ENCODE measurements at regions not wholly inside any gene's neighbourhood (a gene's known extent, or its start where the extent isn't known, plus 50 kb on each side); places are given as distances from the start of the nearest gene placed in this dataset.

DNA sequence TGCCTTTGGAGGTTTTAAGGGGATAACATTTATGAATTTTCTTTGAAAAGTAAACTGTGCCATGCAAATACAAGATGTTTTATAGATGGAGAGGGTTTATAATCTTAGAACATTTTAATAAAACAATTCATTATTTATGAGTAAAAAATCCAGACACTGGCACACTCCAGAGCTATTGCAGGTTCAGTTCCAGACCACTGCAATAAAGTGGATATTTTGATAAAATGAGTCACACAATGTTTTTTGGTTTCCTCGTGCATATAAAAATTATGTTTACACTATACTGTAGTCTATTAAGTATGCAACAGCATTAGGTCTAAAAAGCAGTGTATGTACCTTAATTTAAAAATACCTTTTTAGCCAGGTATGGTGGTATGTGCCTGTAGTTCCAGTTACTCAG is 146.2 kb upstream of the ZBED5 start:
- Histone ChIP-seq H3K36me3 (ENCODE audit: insufficient read depth, low read length) (no peaks in the 10 kb centered on the region), H3K4me3 (ENCODE audit: low read length) (no peak overlapping the region), H3K9me3 (ENCODE audit: control insufficient read depth in 1 of 2, insufficient read depth in 1 of 2, low read length in 2 of 2) (no peaks in the 10 kb centered on the region), H3K27ac (ENCODE audit: low read depth in 1 of 2, low read length in 2 of 2) (no peak overlapping the region), H3K27me3 (ENCODE audit: control insufficient read depth in 1 of 2, insufficient read depth in 2 of 2, low read length in 2 of 2) (peaks cover 5 to 20% of the 10 kb centered on the region in 2 experiments), H3K4me1 (ENCODE audit: insufficient read depth, low read length) (no peaks in the 10 kb centered on the region)
- CTCF ChIA-PET, result no interaction called here
- POLR2A ChIA-PET, result no interaction called here
- H3K9me3 Mint-ChIP-seq, result no peaks in the 10 kb centered on the region
- no peaks in the 10 kb centered on the region for H3K4me1 Mint-ChIP-seq (ENCODE audit: low read depth)
- peaks cover 37% of the 10 kb centered on the region for H3K27me3 Mint-ChIP-seq
- TF ChIP-seq, protein P1, sequence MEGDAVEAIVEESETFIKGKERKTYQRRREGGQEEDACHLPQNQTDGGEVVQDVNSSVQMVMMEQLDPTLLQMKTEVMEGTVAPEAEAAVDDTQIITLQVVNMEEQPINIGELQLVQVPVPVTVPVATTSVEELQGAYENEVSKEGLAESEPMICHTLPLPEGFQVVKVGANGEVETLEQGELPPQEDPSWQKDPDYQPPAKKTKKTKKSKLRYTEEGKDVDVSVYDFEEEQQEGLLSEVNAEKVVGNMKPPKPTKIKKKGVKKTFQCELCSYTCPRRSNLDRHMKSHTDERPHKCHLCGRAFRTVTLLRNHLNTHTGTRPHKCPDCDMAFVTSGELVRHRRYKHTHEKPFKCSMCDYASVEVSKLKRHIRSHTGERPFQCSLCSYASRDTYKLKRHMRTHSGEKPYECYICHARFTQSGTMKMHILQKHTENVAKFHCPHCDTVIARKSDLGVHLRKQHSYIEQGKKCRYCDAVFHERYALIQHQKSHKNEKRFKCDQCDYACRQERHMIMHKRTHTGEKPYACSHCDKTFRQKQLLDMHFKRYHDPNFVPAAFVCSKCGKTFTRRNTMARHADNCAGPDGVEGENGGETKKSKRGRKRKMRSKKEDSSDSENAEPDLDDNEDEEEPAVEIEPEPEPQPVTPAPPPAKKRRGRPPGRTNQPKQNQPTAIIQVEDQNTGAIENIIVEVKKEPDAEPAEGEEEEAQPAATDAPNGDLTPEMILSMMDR (IDR thresholded peaks at IDR 0.05), result no peak
- H3K27ac Mint-ChIP-seq, result no peak overlapping the region
- no peak for DNase-seq
- intact Hi-C loops (cut with DNase I, micrococcal nuclease), result no loop called here
- H3K4me3 Mint-ChIP-seq, result no peak overlapping the region
- no peaks in the 10 kb centered on the region for H3K36me3 Mint-ChIP-seq (ENCODE audit: low read depth)
- no peak for ATAC-seq (ENCODE audit: poor library complexity)

DNA sequence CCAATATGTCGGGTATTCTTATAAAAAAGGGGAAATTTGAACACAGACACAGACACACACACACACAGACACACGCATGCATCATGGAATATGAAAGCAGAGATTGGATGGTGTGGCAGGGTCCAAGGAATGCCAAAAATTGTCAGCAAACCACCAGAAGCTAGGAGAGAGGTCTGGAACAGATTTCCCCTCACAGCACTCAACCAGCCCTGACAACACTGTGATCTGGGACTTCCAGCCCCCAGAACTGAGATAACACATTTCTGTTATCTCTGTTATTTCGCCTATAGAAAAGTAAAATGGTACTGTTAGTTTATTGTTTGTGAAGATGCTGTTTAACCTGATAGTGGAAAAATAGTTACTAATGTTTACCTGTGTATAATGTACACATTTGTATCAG is 145.4 kb upstream of the ZBED5 start:
- no peak for DNase-seq
- Mint-ChIP-seq H3K27ac (no peak overlapping the region), H3K27me3 (peaks cover 36% of the 10 kb centered on the region), H3K9me3 (no peaks in the 10 kb centered on the region), H3K4me3 (no peak overlapping the region), H3K4me1 (ENCODE audit: low read depth) (no peaks in the 10 kb centered on the region), H3K36me3 (ENCODE audit: low read depth) (no peaks in the 10 kb centered on the region)
- POLR2A ChIA-PET, result no interaction called here
- TF ChIP-seq, protein P1 (IDR thresholded peaks at IDR 0.05), result no peak
- no peaks in the 10 kb centered on the region for H3K36me3 ChIP-seq (ENCODE audit: insufficient read depth, low read length)
- no peak for ATAC-seq (ENCODE audit: poor library complexity)
- no peaks in the 10 kb centered on the region for H3K9me3 ChIP-seq (ENCODE audit: control insufficient read depth in 1 of 2, insufficient read depth in 1 of 2, low read length in 2 of 2)
- H3K27ac ChIP-seq (ENCODE audit: low read depth in 1 of 2, low read length in 2 of 2), result no peak overlapping the region
- peaks cover 5 to 17% of the 10 kb centered on the region in 2 experiments for H3K27me3 ChIP-seq (ENCODE audit: control insufficient read depth in 1 of 2, insufficient read depth in 2 of 2, low read length in 2 of 2)
- intact Hi-C loops (cut with DNase I, micrococcal nuclease), result no loop called here
- H3K4me3 ChIP-seq (ENCODE audit: low read length), result no peak overlapping the region
- no peaks in the 10 kb centered on the region for H3K4me1 ChIP-seq (ENCODE audit: insufficient read depth, low read length)
- CTCF ChIA-PET, result no interaction called here

DNA sequence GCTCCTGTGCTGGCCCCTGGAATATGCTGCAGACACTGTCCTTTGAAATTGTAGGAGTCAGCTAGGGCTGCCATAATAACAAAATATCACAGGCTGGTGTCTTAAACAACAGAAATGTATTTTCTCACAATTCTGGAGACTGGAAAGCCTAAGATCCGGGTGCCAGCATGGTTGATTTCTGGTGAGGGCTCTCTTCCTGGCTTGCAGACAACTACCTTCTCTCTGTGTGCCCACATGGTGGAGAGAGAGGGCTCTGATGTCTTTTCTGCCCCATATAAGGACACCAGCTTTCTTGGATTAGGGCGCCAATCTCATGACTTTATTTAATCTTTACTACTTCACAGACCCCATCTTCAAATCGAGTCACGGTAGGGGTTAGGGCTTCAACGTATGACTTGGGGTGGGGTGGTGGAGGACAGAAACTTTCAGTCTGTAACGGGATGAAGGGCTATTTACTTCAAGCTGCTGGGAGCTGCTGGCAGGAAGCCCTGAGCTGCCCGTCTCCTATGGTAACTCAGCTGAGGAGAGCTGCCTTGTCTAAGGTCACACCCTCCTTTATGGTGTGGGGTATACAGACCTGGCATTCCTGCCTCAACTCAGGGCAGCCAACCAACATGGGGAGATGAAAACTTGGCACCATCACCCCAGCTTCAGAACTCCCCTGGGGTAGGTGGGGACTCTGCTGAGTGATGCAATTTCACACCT is 142.9 kb upstream of the ZBED5 start:
- Mint-ChIP-seq H3K27ac (no peak overlapping the region), H3K4me3 (no peak overlapping the region), H3K4me1 (ENCODE audit: low read depth) (no peaks in the 10 kb centered on the region), H3K27me3 (peaks cover 30% of the 10 kb centered on the region), H3K9me3 (no peaks in the 10 kb centered on the region), H3K36me3 (ENCODE audit: low read depth) (no peaks in the 10 kb centered on the region)
- H3K27me3 ChIP-seq (ENCODE audit: control insufficient read depth in 1 of 2, insufficient read depth in 2 of 2, low read length in 2 of 2), result peaks cover 5 to 17% of the 10 kb centered on the region in 2 experiments
- ATAC-seq (ENCODE audit: poor library complexity), result no peak
- intact Hi-C loops (cut with DNase I, micrococcal nuclease), result no loop called here
- no peak overlapping the region for H3K4me3 ChIP-seq (ENCODE audit: low read length)
- ChIA-PET CTCF (interaction anchor here (0.6 kb wide), 1 partner anchor 1330 kb away, joined by 3 read pairs; no protein-coding TSS in a partner anchor), POLR2A (no interaction called here)
- no peaks in the 10 kb centered on the region for H3K9me3 ChIP-seq (ENCODE audit: control insufficient read depth in 1 of 2, insufficient read depth in 1 of 2, low read length in 2 of 2)
- no peaks in the 10 kb centered on the region for H3K4me1 ChIP-seq (ENCODE audit: insufficient read depth, low read length)
- DNase-seq, result no peak
- TF ChIP-seq, protein P1 (IDR thresholded peaks at IDR 0.05), result no peak
- no peaks in the 10 kb centered on the region for H3K36me3 ChIP-seq (ENCODE audit: insufficient read depth, low read length)
- no peak overlapping the region for H3K27ac ChIP-seq (ENCODE audit: low read depth in 1 of 2, low read length in 2 of 2)
